ENCODE measurements at regions not wholly inside any gene's neighbourhood (a gene's known extent, or its start where the extent isn't known, plus 50 kb on each side); places are given as distances from the start of the nearest gene placed in this dataset.

DNA sequence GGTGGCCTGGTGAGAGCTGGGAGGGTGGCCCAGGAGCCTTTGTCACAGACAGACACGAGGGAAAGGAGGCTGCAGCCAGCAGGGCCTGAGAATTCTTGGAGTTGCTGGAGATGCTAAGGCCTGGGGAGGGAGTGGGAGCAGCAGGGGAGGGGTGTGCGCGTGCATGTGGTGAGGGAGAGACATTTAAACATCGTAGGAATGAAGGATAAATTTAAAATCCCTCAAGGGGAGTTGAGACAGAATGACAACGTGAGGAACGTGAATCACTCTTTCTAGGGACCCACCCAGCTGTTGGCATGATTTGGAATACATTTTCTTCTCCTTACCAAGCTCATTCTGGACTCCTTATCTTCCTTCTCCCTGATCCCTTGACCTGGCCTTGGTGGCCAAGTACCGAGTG, 73.3 kb upstream of the CACNA1E start:
- Histone ChIP-seq H3K4me1 (no peaks in the 10 kb centered on the region), H3K27me3 (no peaks in the 10 kb centered on the region), H3K36me3 (no peaks in the 10 kb centered on the region), H3K9me3 (no peaks in the 10 kb centered on the region), H3K27ac (no peak overlapping the region), H3K4me3 (no peak overlapping the region)
- TF ChIP-seq, protein P1, sequence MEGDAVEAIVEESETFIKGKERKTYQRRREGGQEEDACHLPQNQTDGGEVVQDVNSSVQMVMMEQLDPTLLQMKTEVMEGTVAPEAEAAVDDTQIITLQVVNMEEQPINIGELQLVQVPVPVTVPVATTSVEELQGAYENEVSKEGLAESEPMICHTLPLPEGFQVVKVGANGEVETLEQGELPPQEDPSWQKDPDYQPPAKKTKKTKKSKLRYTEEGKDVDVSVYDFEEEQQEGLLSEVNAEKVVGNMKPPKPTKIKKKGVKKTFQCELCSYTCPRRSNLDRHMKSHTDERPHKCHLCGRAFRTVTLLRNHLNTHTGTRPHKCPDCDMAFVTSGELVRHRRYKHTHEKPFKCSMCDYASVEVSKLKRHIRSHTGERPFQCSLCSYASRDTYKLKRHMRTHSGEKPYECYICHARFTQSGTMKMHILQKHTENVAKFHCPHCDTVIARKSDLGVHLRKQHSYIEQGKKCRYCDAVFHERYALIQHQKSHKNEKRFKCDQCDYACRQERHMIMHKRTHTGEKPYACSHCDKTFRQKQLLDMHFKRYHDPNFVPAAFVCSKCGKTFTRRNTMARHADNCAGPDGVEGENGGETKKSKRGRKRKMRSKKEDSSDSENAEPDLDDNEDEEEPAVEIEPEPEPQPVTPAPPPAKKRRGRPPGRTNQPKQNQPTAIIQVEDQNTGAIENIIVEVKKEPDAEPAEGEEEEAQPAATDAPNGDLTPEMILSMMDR (IDR thresholded peaks at IDR 0.05) = no peak
- ATAC-seq (no peak), DNase-seq (no peak)
- intact Hi-C loops (cut with DNase I) = no loop called here

DNA sequence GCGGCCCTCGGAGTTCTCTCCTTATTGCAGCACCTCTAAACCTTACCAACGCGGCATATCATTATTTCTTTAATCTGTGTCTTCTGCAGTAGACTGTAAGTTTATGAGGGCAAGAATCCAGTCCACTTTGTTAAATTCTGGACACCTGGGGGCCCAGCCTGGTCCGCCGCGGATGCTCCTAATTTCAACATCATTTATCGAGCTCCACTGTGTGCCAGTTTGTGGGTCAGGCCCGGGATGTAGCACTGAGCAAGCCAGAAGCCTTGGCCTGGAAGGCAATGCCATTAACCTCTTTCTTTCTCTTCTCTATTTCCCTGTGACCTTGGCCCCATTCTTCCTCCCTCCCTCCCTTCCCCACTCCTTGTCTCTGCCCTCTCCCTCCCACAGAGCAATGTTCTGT, 70.6 kb upstream of the CACNA1E start:
- no peak overlapping the region for H3K4me3 ChIP-seq

DNA sequence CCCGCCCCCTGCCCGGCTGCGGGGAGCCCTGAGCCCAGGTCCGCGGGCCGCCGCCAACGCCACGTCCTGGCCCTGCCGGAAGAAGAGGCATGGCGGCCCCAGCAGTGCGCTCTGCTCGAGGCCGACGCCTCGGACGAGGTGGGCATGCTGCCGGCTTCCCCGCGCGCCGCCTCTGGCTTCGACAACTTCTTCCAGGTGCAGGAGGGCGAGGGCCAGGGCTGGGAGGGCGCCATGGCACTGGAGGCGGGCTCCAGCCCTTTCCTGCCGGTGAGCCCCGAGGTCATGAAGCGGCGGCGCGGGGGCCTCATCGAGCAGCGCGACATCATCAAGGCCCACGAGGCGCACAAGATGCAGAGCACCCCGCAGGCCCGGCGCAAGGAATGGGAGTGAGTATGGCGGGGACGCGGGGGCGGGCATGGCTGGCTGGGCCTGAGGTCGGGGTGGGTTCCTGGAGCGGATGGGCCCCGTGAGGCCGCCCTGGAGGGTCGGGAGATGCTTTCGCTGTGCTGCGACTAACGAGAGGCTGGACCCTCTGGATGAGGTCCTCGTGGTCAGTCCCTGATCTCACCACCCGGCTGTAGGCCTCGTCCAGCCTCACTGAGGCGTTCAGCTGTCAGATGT, 70.0 kb upstream of the CACNA1E start:
- no peaks in the 10 kb centered on the region for H3K4me1 ChIP-seq
- intact Hi-C loops (cut with DNase I) = no loop called here
- H3K27ac ChIP-seq = no peak overlapping the region
- H3K36me3 ChIP-seq = no peaks in the 10 kb centered on the region
- no peak overlapping the region for H3K4me3 ChIP-seq
- peak in 1 of 4 donors; percentile 76 for DNase-seq
- no peaks in the 10 kb centered on the region for H3K27me3 ChIP-seq
- H3K9me3 ChIP-seq = no peaks in the 10 kb centered on the region
- no peak for ATAC-seq
- TF ChIP-seq, protein P1 (IDR thresholded peaks at IDR 0.05) = no peak

More for the DNA sequence above, 70.6 kb upstream of the CACNA1E start:
- Histone ChIP-seq H3K9me3 (no peaks in the 10 kb centered on the region), H3K27me3 (no peaks in the 10 kb centered on the region), H3K4me1 (no peaks in the 10 kb centered on the region), H3K36me3 (no peaks in the 10 kb centered on the region), H3K27ac (no peak overlapping the region)
- TF ChIP-seq, protein P1 (IDR thresholded peaks at IDR 0.05) = no peak
- intact Hi-C loops (cut with DNase I) = no loop called here
- ATAC-seq (no peak), DNase-seq (no peak)

DNA sequence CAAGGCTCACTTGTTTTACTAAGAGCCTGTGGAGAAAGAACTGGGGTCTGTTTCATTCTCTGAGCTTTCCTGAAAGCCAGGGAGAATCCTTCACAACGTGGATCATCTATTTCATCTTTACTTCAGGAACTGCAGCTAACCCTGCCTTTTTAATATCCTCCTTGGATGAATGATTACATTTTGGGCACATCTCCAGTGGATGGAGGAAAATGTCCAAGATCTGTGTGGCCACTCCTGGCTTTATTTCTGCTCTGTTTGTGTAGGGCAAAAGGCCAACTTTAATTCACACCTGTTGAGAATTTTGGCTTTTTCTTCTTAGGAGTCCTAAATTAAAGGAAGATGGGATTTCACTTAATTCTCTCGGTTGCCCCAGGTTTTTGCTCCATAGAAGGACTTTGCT, 69.5 kb upstream of the CACNA1E start:
- H3K27me3 ChIP-seq = no peaks in the 10 kb centered on the region
- no peaks in the 10 kb centered on the region for H3K9me3 ChIP-seq
- DNase-seq (no peak), ATAC-seq (no peak)
- H3K4me3 ChIP-seq = no peak overlapping the region
- no peaks in the 10 kb centered on the region for H3K4me1 ChIP-seq
- no peaks in the 10 kb centered on the region for H3K36me3 ChIP-seq
- intact Hi-C loops (cut with DNase I) = no loop called here
- no peak overlapping the region for H3K27ac ChIP-seq
- TF ChIP-seq, protein P1 (IDR thresholded peaks at IDR 0.05) = no peak

DNA sequence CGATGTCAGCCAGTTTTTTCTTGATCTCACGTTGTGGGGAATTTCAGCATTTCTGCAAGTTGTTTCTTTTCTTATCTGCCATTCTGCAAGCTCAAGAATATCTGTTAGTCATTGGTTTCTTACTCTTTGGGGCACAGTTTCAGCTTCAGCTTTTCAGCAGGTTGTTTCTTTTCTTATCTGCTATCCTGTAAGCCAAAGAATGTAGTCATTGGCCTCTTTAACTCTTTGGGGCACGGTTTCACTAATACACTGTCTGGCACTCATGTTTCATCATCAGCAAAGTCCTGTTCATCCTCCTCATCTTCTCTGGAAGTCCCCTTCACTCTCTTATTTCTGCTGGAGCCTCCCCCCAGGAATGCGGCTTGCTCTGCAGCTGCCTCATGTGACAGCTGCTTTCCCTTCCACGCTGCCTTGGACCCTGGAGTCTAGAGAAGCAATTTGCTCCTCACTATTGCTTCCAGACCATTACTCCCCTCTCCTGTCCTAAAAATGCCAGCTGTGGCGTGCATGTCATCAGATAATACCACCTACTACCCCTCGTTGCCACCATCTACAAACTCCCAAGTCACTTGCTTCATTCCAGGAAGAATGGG, 67.0 kb upstream of the CACNA1E start:
- Histone ChIP-seq H3K36me3 (no peaks in the 10 kb centered on the region), H3K27me3 (no peaks in the 10 kb centered on the region), H3K9me3 (no peaks in the 10 kb centered on the region), H3K4me3 (no peak overlapping the region), H3K4me1 (no peaks in the 10 kb centered on the region), H3K27ac (no peak overlapping the region)
- DNase-seq = no peak
- no peak for ATAC-seq
- intact Hi-C loops (cut with DNase I) = no loop called here
- TF ChIP-seq, protein P1 (IDR thresholded peaks at IDR 0.05) = no peak
